ENCODE measurements at regions not wholly inside any gene's neighbourhood (a gene's known extent, or its start where the extent isn't known, plus 50 kb on each side); places are given as distances from the start of the nearest gene placed in this dataset.

DNA sequence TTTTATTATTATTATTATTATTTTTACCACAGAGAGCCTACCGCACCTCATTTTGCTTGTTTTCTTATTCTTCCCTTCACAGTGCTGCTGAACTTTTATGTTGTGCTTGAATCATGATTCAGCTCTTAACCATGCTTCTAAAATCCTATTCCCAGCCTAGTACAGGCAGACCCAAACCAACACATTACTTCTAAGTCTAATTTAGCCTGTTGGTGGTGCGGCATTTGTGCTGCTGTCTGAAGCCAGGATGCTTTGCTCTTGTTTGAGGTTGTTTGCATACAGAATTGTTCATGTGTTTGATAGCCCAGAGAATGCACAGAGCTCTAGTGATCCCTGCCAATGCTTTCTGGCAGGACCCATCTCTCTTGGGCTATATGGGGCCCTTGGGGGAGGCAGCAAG, 213.5 kb upstream of the KCNG1 start:
- Histone ChIP-seq H3K36me3 (replicated peaks; ENCODE audit: insufficient read depth, low read depth) (no peaks in the 10 kb centered on the region), H3K4me3 (no peak overlapping the region), H3K27me3 (no peaks in the 10 kb centered on the region), H3K9me3 (ENCODE audit: low read depth) (no peaks in the 10 kb centered on the region), H3K79me2 (no peaks in the 10 kb centered on the region), H2AFZ (no peak overlapping the region), H3K4me2 (no peak overlapping the region), H4K20me1 (ENCODE audit: insufficient read depth, poor library complexity, severe bottlenecking) (no peaks in the 10 kb centered on the region), H3K9me2 (replicated peaks; ENCODE audit: insufficient read depth) (no peaks in the 10 kb centered on the region), H3K4me1 (ENCODE audit: insufficient read depth) (no peaks in the 10 kb centered on the region), H3K27ac (no peak overlapping the region)
- TF ChIP-seq EZH2 (IDR thresholded peaks at IDR 0.05; ENCODE audit: borderline replicate concordance) (no peak), EZH2phosphoT487 (IDR thresholded peaks at IDR 0.05; ENCODE audit: low read depth, severe bottlenecking, unreplicated experiment) (no peak)
- TF ChIP-seq, protein P1, sequence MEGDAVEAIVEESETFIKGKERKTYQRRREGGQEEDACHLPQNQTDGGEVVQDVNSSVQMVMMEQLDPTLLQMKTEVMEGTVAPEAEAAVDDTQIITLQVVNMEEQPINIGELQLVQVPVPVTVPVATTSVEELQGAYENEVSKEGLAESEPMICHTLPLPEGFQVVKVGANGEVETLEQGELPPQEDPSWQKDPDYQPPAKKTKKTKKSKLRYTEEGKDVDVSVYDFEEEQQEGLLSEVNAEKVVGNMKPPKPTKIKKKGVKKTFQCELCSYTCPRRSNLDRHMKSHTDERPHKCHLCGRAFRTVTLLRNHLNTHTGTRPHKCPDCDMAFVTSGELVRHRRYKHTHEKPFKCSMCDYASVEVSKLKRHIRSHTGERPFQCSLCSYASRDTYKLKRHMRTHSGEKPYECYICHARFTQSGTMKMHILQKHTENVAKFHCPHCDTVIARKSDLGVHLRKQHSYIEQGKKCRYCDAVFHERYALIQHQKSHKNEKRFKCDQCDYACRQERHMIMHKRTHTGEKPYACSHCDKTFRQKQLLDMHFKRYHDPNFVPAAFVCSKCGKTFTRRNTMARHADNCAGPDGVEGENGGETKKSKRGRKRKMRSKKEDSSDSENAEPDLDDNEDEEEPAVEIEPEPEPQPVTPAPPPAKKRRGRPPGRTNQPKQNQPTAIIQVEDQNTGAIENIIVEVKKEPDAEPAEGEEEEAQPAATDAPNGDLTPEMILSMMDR (IDR thresholded peaks at IDR 0.05; ENCODE audit: poor library complexity): no peak
- WGBS (ENCODE audit: low lambda C conversion rate, missing lambda C conversion rate): 95% methylated on average over 2 of the region's 2 CpGs
- DNase-seq (ENCODE audit: low spot score): no peak

DNA sequence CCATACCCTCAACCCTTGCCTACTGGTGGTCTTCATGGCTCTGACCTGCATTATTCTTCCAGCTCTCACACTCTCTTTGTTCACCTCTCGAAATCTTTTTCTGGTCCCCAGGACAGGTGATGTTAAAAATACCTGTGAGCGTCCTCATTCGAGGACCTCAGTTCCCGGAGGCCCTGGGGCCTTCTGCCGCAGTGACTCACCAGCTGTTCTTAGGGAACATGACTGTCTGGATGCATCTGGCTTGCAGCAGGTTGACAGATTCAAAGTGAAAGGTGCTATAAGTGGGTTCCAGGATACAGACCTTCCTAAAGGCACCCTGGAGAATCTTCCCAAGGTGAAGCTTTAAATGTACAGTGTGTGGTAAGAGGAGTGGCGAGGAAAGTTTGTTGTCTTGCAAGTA, 210.4 kb upstream of the KCNG1 start:
- no peak for DNase-seq (ENCODE audit: low spot score)
- H3K4me3 ChIP-seq: no peak overlapping the region
- H2AFZ ChIP-seq: no peak overlapping the region
- no peak overlapping the region for H3K27ac ChIP-seq
- H3K9me2 ChIP-seq (replicated peaks; ENCODE audit: insufficient read depth): no peaks in the 10 kb centered on the region
- H3K4me2 ChIP-seq: no peak overlapping the region
- TF ChIP-seq, protein P1 (IDR thresholded peaks at IDR 0.05; ENCODE audit: poor library complexity): no peak
- no peak for TF ChIP-seq EZH2phosphoT487 (IDR thresholded peaks at IDR 0.05; ENCODE audit: low read depth, severe bottlenecking, unreplicated experiment)
- no peak for TF ChIP-seq EZH2 (IDR thresholded peaks at IDR 0.05; ENCODE audit: borderline replicate concordance)
- no peaks in the 10 kb centered on the region for H3K79me2 ChIP-seq
- no peaks in the 10 kb centered on the region for H4K20me1 ChIP-seq (ENCODE audit: insufficient read depth, poor library complexity, severe bottlenecking)
- H3K27me3 ChIP-seq: no peaks in the 10 kb centered on the region
- H3K9me3 ChIP-seq (ENCODE audit: low read depth): no peaks in the 10 kb centered on the region
- H3K4me1 ChIP-seq (ENCODE audit: insufficient read depth): no peaks in the 10 kb centered on the region
- H3K36me3 ChIP-seq (replicated peaks; ENCODE audit: insufficient read depth, low read depth): no peaks in the 10 kb centered on the region
- 70% methylated on average over 6 of the region's 6 CpGs for WGBS (ENCODE audit: low lambda C conversion rate, missing lambda C conversion rate)

GRCh38 chr20:51230727-51231126, 207.8 kb upstream of the KCNG1 start:
- Histone ChIP-seq H3K79me2 (no peaks in the 10 kb centered on the region), H3K36me3 (replicated peaks; ENCODE audit: insufficient read depth, low read depth) (no peaks in the 10 kb centered on the region), H3K4me1 (ENCODE audit: insufficient read depth) (no peaks in the 10 kb centered on the region), H3K4me2 (no peak overlapping the region), H4K20me1 (ENCODE audit: insufficient read depth, poor library complexity, severe bottlenecking) (no peaks in the 10 kb centered on the region), H3K4me3 (no peak overlapping the region), H3K27ac (no peak overlapping the region), H3K9me2 (replicated peaks; ENCODE audit: insufficient read depth) (no peaks in the 10 kb centered on the region), H2AFZ (no peak overlapping the region), H3K9me3 (ENCODE audit: low read depth) (no peaks in the 10 kb centered on the region), H3K27me3 (no peaks in the 10 kb centered on the region)
- no peak for DNase-seq (ENCODE audit: low spot score)
- WGBS (ENCODE audit: low lambda C conversion rate, missing lambda C conversion rate): 33% methylated on average over 11 of the region's 11 CpGs
- TF ChIP-seq EZH2phosphoT487 (IDR thresholded peaks at IDR 0.05; ENCODE audit: low read depth, severe bottlenecking, unreplicated experiment) (no peak), EZH2 (IDR thresholded peaks at IDR 0.05; ENCODE audit: borderline replicate concordance) (no peak)
- TF ChIP-seq, protein P1 (IDR thresholded peaks at IDR 0.05; ENCODE audit: poor library complexity): no peak

- TF ChIP-seq EZH2phosphoT487 (IDR thresholded peaks at IDR 0.05; ENCODE audit: low read depth, severe bottlenecking, unreplicated experiment): no peak
- TF ChIP-seq, protein P1 (IDR thresholded peaks at IDR 0.05; ENCODE audit: poor library complexity): no peak
- TF ChIP-seq EZH2 (IDR thresholded peaks at IDR 0.05; ENCODE audit: borderline replicate concordance): no peak
- H3K27me3 ChIP-seq: no peaks in the 10 kb centered on the region
- DNase-seq (ENCODE audit: low spot score): no peak
Measured at GRCh38 chr20:51228763-51229162, 205.9 kb upstream of the KCNG1 start.

More at GRCh38 chr20:51228763-51229162, 205.9 kb upstream of the KCNG1 start:
- Histone ChIP-seq H3K36me3 (replicated peaks; ENCODE audit: insufficient read depth, low read depth) (no peaks in the 10 kb centered on the region), H3K9me3 (ENCODE audit: low read depth) (no peaks in the 10 kb centered on the region), H3K79me2 (no peaks in the 10 kb centered on the region), H3K4me2 (no peak overlapping the region), H4K20me1 (ENCODE audit: insufficient read depth, poor library complexity, severe bottlenecking) (no peaks in the 10 kb centered on the region), H3K9me2 (replicated peaks; ENCODE audit: insufficient read depth) (no peaks in the 10 kb centered on the region), H2AFZ (no peak overlapping the region), H3K4me1 (ENCODE audit: insufficient read depth) (no peaks in the 10 kb centered on the region), H3K27ac (no peak overlapping the region), H3K4me3 (no peak overlapping the region)

All from hepatocyte (in vitro differentiated cells).